RCC 7860 (cell line): ENCODE measurements at regions not wholly inside any gene's neighbourhood (a gene's known extent, or its start where the extent isn't known, plus 50 kb on each side); places are given as distances from the start of the nearest gene placed in this dataset.
"Not testable (repeated sequence)": the region's sequence is repeated elsewhere in the genome, so short reads cannot be mapped to it uniquely, and the experiment has no call there.

Experiments used
- DNase-seq: peaks from one replicate; pipeline ENCODE4 v3.0.0-alpha.2; 2015; ENCODE audit warnings: low spot score
- FAIRE-seq: peaks from 2 replicates; lab custom pipeline; 2012; peaks lifted over from hg19 to GRCh38; lab: Jason Lieb, UNC

- FAIRE-seq (no peak), DNase-seq (no peak)
Observed at GRCh38 chr2:64865831-64866345, 123.3 kb upstream of the SLC1A4 start.

GRCh38 chr2:64866797-64867196 is 122.4 kb upstream of the SLC1A4 start:
- FAIRE-seq (peak; percentile 67), DNase-seq (peak; percentile 68)

DNA sequence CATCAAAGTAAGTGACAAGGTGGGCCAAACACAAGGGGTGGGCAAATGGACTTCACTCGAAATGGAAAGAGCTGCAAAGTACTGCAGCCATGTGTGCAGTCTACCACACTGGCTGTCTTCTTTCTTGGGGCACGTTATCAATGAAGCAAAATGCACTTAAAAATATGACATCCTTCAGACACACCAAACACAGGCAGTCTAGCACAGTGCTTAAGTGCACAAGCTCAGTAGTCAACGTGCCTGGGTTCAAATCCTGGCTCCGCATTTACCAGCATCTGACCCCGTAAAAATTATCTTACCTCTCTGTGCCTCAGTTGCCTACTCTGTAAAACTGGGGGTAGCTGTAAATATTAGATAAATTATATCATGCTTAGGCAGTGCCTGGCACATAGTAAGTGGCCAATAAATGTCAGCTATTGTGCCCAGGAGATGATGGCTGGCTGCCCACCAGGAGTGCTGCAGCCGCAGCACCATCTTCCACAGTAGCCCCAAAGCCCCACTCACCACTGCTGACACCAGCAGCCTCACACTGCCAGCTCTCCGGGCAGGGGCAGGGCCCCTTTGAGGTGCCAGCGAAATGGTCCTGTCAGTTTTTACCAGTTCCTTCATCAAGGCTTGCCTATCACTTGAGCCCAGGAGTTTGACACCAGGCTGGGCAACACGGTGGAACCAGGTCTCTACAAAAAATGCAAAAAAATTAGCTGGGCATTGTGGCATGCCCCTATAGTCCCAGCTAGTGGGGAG is 121.8 kb upstream of the SLC1A4 start:
- no peak for DNase-seq
- no peak for FAIRE-seq

DNA sequence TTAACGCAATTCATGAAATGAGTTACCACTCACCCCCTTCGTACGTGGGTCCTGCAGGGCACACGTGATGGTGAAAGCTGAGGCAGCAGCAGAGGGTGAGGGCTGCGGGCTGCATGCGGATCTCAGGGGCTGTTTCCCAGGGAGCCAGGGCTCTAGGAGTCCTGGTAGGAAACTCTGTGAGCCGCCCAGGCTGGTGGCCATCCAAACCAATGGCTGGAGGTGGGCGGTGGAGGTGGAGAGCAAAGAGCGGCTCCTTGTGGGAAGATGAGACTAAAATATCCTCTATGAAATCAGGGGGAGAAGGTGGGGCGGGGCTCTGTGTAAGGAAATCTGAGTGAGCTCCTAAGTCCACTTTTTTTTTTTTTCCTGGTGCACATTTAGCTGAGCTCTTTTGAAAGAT is 120.1 kb upstream of the SLC1A4 start:
- DNase-seq (no peak), FAIRE-seq (no peak)

GRCh38 chr2:64873472-64873924 is 115.7 kb upstream of the SLC1A4 start:
- peak; percentile 45 for DNase-seq
- no peak for FAIRE-seq

DNA sequence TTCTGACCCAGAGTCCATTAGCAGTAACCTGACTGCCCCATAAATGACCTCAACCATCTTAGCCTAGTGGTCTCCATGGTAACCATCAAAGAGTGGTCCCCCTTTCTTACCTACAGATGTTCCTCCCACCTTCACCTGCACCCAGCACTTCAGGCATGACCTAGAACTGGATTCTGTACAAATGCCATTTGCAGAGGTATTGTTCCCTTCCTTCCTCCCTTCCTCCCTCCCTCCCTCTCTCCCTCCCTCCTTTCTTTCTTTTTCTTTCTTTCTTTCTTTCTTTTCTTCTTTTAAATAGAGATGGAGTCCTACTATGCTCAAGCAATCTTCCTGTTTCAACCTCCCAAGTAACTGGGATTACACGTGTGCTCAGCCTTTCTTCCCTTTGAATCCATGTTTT is 114.6 kb upstream of the SLC1A4 start:
- no peak for FAIRE-seq
- DNase-seq, result no peak

GRCh38 chr2:64875368-64875767 is 113.8 kb upstream of the SLC1A4 start:
- FAIRE-seq, result no peak
- DNase-seq, result no peak

DNA sequence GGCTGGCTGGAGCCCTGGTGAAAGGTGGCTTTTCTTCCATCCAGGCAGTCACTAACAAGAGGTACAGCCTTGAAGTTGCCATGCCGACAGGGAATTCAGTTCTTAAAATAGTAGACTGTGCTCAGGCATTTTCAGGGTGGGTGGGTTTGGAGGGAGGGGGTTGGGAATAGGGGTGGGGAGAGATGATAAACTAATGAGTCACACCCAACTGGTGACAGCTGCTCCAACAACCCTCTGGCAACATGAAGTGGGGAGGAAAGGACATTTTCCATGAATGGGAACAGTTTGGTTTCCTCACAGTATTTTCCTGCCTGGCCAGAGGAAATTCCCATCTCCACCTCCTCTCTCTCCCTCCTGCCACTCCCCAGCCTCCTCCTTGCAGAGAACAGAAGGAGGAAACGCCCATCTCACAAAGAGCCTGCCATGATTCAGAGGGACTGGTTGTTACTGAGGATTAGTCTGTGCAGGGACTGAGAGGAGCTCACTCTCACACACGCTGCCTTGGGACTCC is 113.0 kb upstream of the SLC1A4 start:
- FAIRE-seq (peak; percentile 64), DNase-seq (peak; percentile 76)

GRCh38 chr2:64879745-64880144 is 109.5 kb upstream of the SLC1A4 start:
- DNase-seq, result no peak
- FAIRE-seq, result no peak

GRCh38 chr2:64880193-64880951 is 108.8 kb upstream of the SLC1A4 start:
- FAIRE-seq, result no peak
- no peak for DNase-seq

- FAIRE-seq (no peak), DNase-seq (no peak)
Observed at GRCh38 chr2:64881037-64881492, 108.1 kb upstream of the SLC1A4 start.

DNA sequence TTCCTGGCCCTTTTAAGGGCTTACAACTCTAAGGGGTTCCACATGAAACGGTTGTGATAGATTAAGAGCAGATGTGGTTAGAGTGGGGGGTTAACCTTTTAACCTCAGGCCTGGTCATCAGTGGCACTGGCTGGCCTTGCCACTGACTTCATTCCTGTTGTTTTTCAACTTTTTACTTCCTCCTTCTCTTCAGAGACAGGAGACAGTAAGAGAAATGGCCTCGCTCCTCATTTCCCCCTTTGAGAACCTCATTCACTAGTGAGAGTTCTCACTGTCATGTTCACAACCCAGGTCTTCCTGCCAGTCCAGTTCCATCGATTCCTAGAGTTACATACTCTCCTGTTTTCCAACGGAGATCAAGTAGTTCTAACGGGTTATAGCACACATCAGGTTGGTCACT is 101.6 kb upstream of the SLC1A4 start:
- no peak for DNase-seq
- no peak for FAIRE-seq

DNA sequence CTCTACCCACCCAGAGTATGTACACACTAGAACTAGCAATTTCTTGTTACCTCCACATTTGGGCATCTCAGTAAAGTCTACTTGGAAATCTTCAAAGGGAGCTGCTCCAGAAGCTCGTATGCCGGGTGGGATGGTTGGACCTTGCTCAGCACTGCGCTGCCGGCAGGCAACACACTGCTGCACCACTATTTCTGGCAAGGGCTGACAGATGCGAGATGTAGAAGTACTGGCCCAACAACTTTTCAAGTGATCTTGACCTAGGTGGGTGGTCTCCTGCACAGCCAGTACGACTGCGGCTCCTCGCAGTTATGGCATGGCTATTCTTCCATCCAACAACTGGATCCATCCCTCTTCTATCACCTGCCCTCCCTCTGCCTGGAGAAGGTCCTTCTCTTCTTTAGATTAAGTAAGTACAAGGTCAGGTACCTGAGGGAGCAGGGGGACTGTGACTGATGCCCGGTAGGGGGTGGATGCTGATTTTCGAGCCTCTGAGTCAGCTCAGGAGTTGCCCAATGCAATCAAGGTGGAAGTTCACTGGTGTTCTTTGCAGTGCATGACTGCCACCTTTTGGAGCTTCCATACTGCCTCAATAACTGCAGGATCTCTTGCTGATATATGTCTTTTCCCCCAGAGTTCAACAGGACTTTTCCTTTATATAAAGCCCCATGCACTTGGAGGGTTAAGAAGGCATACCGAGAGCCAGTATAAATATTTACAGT is 100.4 kb upstream of the SLC1A4 start:
- DNase-seq, result peak; percentile 36
- FAIRE-seq, result no peak

GRCh38 chr2:64889803-64890202 is 99.4 kb upstream of the SLC1A4 start:
- DNase-seq (no peak), FAIRE-seq (no peak)

DNA sequence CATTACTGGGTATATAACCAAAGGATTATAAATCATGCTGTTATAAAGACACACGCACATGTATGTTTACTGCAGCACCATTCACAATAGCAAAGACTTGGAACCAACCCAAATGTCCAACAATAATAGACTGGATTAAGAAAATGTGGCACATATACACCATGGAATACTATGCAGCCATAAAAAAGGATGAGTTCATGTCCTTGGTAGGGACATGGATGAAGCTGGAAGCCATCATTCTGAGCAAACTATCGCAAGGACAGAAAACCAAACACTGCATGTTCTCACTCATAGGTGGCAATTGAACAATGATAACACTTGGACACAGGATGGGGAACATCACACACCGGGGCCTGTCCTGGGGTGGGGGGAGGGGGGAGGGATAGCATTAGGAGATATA is 92.6 kb upstream of the SLC1A4 start:
- not testable (repeated sequence) for FAIRE-seq, DNase-seq

DNA sequence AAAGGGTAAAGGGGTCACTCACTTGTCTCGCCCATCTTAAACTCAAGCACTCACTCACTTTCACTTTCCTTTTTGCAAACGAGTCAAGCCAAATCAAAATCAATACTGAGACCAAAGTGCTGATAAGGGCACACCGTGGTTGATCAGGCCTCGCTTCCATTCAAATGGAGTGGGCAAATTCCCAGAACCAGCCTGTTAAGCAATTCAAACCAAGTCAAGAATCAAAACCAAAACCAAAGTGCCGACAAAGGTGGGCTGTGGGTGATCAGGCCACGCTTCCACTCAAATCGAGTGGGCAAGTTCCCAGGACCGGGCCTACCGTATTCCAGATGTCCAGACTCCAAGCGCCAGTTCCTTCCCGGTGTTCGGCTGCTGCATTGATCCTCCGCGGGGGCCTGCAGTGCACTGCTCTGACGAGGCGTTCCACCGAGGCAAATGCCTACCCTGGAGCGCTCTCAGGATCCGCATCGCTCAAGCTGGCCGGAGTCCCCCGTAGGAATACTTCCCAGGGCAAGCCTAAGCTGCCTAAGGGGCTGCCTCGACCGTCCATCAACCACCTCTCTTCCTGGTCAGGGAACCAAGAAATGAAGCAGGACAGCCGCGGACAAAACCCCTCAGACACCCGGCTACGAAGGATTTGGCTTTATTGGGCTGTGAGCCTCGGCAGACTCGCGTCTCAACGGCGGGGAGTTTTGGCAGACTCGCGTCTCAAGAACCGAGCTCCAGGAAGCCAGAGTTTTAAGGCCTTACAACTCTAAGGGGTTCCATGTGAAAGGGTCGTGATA is 89.9 kb upstream of the SLC1A4 start:
- no peak for FAIRE-seq

GRCh38 chr2:64899876-64900275 is 89.3 kb upstream of the SLC1A4 start:
- DNase-seq, FAIRE-seq: not testable (repeated sequence)

More for the DNA sequence above, 89.9 kb upstream of the SLC1A4 start:
- no peak for DNase-seq

- no peak for FAIRE-seq
- DNase-seq, result no peak
Observed at GRCh38 chr2:64904413-64905329, 84.5 kb upstream of the SLC1A4 start.
